ENCODE measurements at regions not wholly inside any gene's neighbourhood (a gene's known extent, or its start where the extent isn't known, plus 50 kb on each side); places are given as distances from the start of the nearest gene placed in this dataset.

DNA sequence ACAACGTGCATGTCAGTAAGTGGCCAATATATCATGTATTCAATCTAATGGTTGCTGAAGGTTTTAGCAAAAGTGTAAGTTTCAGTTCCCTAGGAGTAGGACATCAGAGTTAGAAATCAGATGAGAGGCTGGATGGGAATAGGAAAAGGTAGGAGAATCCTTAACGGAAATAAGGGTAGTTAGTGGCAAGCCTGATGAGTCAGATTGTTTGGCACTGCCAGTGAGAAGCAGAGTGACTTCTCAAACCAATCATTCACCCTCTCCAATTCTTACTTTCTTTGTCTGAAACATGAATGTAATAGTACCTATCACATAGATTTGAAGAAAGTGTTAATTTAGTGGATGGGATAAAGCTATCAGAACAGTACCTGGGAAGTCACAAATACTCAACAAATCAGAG, 894.0 kb downstream of the NTRK3 start:
- no peak overlapping the region for H3K4me3 ChIP-seq
- no peaks in the 10 kb centered on the region for H3K4me1 ChIP-seq (ENCODE audit: low read depth)
- H3K9me3 ChIP-seq = peaks cover 3% of the 10 kb centered on the region
- no peaks in the 10 kb centered on the region for H3K36me3 ChIP-seq (ENCODE audit: low read depth)
- intact Hi-C loops (cut with DNase I, micrococcal nuclease) = no loop called here
- ATAC-seq (no peak), DNase-seq (no peak)
- TF ChIP-seq, protein P1, sequence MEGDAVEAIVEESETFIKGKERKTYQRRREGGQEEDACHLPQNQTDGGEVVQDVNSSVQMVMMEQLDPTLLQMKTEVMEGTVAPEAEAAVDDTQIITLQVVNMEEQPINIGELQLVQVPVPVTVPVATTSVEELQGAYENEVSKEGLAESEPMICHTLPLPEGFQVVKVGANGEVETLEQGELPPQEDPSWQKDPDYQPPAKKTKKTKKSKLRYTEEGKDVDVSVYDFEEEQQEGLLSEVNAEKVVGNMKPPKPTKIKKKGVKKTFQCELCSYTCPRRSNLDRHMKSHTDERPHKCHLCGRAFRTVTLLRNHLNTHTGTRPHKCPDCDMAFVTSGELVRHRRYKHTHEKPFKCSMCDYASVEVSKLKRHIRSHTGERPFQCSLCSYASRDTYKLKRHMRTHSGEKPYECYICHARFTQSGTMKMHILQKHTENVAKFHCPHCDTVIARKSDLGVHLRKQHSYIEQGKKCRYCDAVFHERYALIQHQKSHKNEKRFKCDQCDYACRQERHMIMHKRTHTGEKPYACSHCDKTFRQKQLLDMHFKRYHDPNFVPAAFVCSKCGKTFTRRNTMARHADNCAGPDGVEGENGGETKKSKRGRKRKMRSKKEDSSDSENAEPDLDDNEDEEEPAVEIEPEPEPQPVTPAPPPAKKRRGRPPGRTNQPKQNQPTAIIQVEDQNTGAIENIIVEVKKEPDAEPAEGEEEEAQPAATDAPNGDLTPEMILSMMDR (IDR thresholded peaks at IDR 0.05) = no peak

DNA sequence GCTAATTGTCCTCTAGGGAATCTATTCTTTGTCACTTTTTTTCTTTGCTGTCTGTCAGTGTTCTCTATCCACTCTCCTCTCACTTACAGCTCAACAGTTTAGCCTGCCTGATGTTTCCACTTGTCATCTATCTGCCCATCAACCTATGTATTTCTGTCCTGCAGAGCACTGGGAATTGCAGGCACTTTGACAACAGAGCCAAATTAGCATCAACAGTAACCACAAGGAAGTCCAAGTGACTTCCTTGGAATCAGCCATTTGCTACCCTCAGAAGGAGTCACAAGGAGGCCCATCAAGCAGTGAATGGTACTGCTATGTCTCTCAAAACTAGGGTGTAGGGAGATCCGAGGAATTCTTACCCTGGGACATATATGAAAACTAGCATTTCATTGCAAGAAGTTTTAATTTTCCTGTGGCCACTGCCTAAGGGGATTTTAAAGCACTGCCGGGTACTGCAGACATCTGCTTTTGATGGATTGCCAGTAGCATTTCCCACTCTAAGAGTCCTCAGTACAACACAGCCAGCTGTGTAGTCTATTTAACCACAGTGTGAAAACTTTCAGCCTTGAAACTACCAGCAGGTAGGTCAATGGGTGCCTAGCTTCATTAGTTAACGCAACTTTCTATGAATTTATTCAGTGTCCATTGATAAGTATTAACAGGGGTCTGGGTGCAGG, 898.8 kb downstream of the NTRK3 start:
- no peak for DNase-seq
- Histone ChIP-seq H3K4me1 (ENCODE audit: low read depth) (no peaks in the 10 kb centered on the region), H3K36me3 (ENCODE audit: low read depth) (no peaks in the 10 kb centered on the region), H3K9me3 (peaks cover 2% of the 10 kb centered on the region), H3K4me3 (no peak overlapping the region)
- no peak for ATAC-seq
- intact Hi-C loops (cut with DNase I, micrococcal nuclease) = no loop called here
- TF ChIP-seq, protein P1 (IDR thresholded peaks at IDR 0.05) = no peak

DNA sequence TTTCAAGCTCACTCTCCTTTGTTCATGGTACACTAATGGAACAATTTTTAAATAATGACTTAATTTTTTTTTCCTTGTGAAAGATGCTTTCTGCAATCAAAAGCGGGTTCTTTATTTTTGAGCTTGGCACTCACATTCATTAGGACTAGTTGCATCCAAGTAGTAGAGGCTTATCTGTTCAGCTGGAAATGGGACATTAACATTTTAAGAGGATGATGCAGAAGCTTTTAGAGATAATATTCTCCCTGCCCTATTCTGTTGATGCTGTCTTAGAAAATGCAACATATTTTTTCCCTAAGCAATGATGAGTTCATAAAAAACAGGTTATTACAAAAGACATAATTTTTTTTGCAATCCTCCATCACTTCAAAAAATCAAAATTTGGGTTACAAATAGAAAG, 900.6 kb downstream of the NTRK3 start:
- DNase-seq (no peak), ATAC-seq (no peak)
- H3K36me3 ChIP-seq (ENCODE audit: low read depth) = no peaks in the 10 kb centered on the region
- no peak overlapping the region for H3K4me3 ChIP-seq
- peaks cover 2% of the 10 kb centered on the region for H3K9me3 ChIP-seq
- TF ChIP-seq, protein P1 (IDR thresholded peaks at IDR 0.05) = no peak
- H3K4me1 ChIP-seq (ENCODE audit: low read depth) = no peaks in the 10 kb centered on the region
- intact Hi-C loops (cut with DNase I, micrococcal nuclease) = no loop called here

DNA sequence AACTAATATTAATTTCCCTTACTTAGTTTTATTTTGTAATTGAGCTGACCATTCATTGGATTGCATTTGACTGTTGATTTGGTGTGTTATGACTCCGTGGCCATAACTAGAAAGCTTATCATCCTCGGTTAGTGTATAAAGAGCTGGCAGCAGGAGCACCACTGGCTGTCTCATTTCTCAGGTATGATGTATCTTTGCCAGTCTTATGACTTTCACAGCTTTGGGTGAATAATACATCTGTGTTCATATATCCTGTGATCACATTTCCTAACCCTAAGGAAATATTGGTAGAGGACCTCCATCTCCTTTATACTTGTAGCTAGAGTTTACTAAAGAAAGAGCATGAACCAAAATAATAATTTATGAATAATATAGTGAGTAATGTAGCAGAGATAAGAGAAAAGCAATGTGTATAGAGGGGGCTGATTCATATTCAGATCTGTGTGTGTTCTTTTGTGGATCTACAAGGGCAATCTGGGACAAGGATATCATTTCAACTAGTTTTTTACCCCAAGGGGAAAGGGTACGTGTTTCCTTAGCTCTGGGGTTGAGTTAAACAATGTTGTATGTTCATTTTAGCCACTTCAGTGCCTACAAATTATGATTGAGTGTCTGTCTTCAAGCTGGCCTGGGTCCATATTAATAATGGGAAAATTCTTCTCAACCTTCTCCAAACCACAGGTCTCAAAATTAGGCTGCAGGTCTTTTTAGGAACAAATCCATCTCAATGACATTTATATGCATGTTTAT, 901.7 kb downstream of the NTRK3 start:
- no peaks in the 10 kb centered on the region for H3K4me1 ChIP-seq (ENCODE audit: low read depth)
- ATAC-seq = no peak
- peaks cover 2% of the 10 kb centered on the region for H3K9me3 ChIP-seq
- DNase-seq = no peak
- intact Hi-C loops (cut with DNase I, micrococcal nuclease) = no loop called here
- H3K36me3 ChIP-seq (ENCODE audit: low read depth) = no peaks in the 10 kb centered on the region
- TF ChIP-seq, protein P1 (IDR thresholded peaks at IDR 0.05) = no peak
- no peak overlapping the region for H3K4me3 ChIP-seq

DNA sequence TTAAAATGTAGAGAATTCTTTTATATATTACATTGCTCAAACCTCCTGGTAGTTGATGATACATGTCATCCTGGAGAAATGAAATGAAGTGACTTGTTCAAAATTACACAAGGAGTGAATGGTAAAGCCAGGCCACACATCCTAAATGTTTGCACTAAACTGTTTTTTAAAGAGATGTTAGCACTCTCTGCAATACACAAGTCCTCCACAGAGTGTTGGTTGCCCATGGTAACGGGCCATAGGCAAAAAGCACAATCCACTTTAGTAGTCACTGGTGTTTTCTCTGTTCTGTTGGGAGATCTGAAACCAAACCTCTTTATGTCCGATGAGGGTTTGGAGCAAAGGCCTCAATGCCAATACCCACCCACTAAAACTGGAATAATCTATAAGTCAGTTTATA, 907.4 kb downstream of the NTRK3 start:
- Histone ChIP-seq H3K4me3 (no peak overlapping the region), H3K36me3 (ENCODE audit: low read depth) (no peaks in the 10 kb centered on the region), H3K9me3 (peaks cover 3% of the 10 kb centered on the region), H3K4me1 (ENCODE audit: low read depth) (no peaks in the 10 kb centered on the region)
- ATAC-seq (no peak), DNase-seq (no peak)
- TF ChIP-seq, protein P1 (IDR thresholded peaks at IDR 0.05) = no peak
- intact Hi-C loops (cut with DNase I, micrococcal nuclease) = no loop called here

Data from mucosa of descending colon (tissue), 3 donors.